HG03342 (cell line): ENCODE measurements at regions not wholly inside any gene's neighbourhood (a gene's known extent, or its start where the extent isn't known, plus 50 kb on each side); places are given as distances from the start of the nearest gene placed in this dataset.

Source experiments
- ATAC-seq: cut with Tn5 transposase; IDR thresholded peaks from one replicate; pipeline ENCODE4 v1.9.1; 2021; ENCODE audit warnings: mild to moderate bottlenecking, moderate library complexity; ENCODE audit not compliant: unreplicated experiment

DNA sequence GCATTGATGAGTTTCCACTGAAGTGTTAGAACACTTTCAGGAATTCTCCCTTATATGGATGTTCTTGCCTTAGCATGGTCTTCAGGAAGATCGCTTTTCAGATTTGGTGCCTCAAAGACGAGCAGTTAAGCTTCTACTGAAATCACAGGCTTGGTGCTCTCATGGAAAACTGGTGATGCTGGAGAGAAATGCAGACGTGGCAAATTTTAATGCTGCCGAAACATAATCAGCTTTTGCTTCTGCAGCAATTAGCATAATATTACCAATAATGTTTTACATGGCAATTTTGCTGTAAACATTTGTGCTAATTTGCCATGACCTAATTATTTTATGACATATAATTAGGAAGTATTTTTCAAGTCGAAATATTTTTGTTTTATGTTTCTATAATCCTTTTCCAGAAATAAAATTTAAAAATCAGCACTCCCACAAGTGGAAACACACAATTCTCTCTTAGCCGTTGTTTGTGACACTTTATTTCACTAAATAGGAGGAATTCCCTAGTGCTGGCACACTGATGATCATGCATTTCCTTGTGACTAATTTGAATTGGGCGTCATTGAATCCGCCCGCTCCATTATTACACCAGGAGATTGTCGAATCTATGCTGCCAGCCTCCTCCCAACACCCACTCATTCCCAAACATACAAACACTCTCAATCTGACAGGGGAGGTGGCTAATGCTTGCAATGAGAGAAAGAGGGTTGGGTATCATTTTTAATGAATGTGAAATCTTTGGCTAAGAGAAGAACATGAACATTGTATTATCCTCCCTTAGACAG, 506.8 kb upstream of the PPP2R3A start:
- no peak for ATAC-seq

DNA sequence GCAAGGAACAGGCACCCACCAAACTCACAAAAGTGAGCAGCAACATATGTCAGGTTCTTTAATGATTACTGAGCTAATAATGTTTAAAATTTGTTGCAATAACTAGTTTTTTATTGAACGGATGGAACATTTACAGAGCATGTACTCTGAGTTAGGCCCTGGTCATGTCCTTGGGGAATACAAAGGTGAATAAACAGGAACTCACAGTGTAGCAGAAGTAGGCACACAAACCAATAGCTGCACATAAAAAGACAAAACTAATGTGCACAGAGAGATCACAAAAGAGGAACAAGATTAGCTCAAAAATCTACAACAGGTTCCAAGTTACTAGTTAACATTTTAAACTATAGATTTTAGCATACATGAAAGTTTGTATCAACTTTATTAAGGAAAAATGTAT, 505.3 kb upstream of the PPP2R3A start:
- no peak for ATAC-seq

DNA sequence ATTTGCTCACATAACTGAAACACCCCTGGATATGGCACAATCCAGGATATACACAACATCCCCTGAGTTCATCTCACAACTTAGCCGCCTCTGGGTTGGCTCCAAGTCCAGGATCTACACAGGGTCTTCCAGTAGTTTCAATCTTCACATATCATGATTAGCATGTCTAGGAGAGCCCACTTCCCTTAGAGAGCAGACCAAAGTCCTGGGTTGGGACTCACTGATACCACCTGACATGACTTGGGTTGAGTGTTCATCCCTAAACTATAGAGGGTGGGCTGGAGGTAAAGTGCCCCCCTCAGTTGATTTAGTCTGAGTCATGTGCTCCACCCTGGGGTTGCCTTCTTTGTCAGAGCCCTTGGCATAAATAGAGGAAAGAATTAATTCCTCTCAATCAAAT, 493.6 kb upstream of the PPP2R3A start:
- ATAC-seq, result no peak

DNA sequence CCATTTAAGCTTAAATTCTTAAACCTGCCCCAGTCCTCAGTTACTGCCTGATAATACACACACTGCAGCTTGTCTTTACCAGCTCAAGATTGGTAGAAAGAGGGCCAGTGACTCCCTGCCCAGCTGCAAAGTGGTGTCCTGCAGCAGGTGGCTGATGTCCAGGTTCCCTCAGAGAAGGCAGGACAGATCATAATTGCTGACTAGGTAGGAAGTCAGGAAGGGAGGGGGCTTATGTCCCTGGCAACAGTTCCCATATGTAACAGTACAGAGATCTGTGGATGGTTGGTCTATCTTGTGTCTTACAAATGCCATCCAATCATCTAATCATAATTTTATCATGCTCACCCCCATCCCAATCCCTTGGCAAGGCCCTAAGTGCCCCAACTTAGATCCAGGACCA, 492.1 kb upstream of the PPP2R3A start:
- no peak for ATAC-seq

DNA sequence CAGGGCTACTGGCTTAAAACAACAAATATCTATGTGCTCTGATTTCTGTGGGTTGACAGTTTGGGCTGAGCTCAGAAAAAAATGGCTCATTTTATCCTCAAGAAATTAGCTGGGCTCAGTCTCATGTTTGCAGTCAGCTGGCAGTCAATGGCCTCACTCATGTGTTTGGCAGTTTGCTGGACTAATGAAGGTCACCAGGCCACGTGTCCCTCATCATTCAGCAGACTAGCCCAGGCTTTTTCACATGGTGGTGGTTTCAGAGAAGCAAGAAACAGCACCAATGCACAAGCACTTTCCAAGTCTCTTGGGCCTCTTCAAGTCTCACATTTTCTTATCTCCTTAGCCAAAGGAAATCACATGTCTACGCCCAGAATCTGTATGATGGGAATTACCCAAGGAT, 478.3 kb upstream of the PPP2R3A start:
- no peak for ATAC-seq

DNA sequence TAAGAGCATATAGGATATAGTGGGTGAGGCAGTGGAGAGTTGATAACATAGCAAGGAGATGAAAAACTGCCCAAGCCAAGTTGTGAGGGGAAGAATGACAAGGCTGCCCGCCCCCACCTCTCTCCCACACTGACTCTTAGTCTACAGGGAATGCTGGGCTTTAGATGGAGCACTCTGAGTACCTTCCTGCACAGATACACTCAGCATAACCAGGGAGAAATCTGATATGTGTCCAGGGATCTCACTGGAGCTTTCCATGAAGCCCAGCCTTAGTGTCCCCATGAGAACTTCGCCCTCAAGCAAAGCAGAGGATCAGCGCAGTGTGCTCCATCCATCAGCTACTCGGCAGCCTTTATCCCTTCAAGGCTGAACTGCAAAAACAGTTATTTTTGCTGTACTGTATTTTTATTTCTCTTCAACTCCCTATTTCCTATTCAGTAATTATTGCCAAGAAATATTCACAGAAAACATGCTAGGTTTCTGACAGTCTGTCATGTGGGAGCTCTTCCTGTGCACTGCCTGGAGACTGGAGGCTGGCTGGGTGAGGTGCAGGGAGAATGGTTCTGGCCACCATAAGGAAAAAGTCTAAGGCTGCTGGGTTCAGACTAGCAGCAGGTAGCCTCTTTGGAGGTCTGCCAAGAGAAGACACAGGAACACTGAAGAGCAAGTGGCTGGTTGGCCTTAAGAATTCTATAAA, 475.2 kb upstream of the PPP2R3A start:
- ATAC-seq, result no peak

DNA sequence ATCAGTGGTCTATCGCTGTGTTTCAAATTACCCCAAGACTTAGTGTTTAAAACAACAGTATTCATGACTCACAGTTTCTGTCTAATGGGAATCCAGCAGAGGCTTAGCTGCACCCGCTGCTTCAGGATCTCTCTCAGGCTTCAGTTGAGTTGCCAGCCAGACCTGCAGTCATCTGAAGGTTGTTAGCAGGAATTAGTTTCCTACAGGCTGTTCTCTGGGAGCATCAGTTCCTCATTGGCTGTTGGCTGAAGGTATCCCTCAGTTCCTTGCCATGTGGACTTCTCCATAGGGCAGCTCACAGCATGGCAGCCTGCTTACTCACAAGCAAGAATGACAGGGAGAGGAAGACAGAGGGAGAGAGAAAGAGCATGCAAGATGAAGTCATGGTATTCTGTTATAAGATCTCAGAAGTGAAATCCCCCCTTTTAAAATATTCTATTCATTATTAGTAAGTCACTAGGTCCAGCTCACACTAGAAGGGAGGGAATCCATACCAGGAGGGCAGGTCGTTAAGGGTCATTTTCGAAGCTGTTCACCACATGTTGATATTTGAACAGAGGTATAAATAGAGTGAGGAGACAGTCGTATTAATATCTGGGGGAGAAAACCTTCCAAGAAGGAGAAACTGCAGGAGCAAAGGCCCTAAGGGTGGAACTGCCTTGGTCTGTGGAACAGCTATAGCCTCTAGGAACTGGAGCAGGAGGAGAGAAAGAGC, 473.9 kb upstream of the PPP2R3A start:
- ATAC-seq, result no peak

DNA sequence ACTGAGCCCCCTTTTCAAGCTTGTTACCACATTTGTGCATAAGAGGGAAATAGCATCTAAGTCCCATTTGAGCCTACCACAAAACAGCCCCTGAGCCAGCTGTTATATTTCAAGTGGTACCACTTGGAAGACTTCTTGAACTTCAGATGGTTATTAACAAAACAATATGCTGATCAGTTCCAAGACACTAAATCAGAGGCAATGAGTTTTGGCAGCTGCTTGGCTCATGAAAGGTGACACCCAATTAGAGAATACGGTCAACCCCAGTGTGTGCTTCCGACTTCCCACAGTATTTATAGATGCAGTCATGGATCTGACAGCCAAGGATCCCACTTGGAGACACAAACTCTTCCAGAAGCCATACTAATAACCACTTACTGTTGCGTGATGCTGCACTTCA, 469.6 kb upstream of the PPP2R3A start:
- no peak for ATAC-seq

DNA sequence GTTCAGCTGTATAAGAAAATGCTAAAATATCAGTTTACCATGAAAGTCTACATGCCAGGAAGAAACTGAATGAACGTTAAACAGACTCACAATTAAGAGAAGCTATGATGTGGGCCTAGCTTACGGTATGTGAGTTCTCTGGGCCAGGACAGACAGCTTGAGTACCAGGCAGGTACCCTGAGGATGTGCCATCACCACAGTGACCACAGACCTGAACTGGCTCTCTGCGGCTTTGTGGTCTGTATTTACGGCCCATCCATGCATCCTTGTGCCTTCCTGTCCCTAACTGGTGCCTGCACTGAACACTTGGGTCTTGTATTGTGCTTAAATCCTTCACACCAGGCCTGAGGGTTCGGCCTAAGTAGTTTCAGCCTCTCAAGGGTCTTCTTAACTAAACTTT, 467.5 kb upstream of the PPP2R3A start:
- ATAC-seq, result no peak

DNA sequence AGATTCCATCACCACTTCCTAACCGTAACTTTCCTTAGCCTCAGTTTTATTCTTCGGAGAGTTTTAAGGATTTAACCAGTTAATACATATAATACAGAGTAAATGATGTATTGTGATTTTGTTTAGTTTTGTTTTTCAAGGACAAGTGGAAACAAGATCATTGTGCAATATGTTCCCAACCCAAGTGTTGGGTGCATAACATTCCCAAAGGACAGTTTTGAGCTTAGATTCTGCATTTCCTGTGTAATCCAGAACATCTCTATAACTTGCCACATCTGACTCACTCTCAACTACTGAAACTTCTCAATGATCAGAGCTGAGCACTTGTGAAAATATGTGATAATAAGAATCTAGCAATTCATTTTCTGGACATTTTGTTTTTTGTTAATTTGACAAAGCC, 466.1 kb upstream of the PPP2R3A start:
- no peak for ATAC-seq

DNA sequence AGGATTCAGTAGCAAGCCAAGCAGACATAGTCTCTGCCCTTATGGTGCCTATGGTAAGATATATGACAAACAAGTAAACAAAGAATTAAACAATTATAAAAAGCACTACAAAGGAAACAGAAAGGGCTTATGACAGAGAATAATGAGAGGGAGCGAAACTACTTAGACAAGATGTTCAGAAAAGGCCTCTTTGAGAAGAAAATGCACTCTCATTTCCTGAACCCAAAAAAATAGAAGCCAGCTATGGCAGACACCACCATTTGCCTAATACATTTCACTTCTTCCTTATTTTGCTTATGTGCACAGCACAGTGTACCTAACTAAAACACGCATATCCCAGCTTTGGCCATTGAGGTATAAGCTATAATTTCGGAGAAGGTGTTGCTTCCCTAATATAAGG, 465.5 kb upstream of the PPP2R3A start:
- no peak for ATAC-seq

DNA sequence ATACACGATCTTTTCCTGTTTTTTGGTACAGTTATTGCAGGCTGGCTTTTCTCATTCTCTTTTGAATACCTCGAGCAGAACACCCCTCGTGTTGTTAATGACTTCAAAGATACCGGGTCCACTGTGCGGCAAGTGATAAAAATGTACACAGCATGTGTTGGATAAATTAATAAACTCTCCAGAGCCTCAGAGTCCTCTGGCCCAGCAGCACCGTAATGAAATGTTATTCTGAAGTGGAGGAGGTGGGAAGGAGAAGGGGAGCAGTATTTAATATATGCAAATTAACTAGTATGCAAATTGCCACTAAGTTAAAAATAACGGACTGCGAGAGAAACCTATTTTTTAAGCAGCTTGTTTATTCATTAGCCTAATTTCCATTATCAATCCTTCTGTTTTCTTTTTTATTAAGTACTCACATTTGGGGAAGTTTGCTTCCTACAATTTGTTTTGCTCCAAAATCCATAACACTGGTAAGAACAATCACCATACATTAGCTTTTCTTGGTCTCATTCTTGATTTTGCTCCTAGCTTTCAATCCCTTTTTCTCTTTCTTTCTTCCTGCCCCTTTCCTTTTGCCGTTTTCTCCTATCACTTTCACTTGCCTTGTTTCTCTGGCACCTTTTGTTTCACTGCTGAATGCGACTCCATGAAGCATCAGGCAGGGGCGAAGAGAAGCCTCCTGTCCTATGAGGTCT, 462.3 kb upstream of the PPP2R3A start:
- ATAC-seq, result no peak

DNA sequence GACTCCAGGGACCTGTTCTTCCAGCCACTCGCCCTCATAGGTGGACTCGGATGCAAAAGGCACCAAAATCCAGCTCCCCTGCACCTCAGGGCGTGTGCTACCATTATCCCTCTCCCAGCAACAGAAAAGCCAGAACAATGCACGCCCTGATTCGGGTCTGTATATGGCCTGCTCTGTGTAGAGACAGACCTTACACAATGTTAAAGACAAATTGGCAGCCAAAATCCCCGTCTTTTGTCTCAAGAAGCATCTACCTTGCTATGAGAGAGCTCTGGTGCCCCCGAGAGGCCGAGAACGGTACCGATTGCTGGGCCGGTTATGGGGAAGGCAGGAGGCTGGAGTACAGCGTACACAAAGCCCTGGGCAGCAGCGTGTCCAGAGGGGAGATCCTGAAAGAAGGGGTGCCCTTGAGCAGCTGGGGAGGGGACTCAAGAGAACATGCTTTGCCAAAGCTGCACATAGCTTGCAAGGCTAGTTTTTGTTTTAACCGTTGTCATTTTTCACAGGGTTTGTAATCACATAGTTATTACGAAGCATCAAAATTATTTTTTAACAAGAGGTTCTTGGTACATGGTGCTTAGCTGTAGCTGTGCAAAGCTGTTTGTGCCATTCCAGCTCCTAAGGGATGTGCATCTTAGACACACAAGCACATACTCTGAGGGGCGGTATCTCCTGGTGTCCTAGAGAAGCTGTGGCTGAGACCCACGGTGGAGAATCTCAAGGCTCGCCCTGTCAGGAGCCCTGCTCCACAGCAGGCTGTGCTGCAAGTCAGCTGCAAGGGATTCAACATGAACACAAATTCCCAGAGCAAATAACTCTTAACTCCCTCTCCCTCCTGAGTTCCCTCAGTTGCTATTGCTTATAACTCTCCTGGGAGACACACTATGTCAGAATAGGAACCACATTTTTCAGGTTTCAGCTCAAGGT, 461.5 kb upstream of the PPP2R3A start:
- ATAC-seq, result peak; percentile 83

DNA sequence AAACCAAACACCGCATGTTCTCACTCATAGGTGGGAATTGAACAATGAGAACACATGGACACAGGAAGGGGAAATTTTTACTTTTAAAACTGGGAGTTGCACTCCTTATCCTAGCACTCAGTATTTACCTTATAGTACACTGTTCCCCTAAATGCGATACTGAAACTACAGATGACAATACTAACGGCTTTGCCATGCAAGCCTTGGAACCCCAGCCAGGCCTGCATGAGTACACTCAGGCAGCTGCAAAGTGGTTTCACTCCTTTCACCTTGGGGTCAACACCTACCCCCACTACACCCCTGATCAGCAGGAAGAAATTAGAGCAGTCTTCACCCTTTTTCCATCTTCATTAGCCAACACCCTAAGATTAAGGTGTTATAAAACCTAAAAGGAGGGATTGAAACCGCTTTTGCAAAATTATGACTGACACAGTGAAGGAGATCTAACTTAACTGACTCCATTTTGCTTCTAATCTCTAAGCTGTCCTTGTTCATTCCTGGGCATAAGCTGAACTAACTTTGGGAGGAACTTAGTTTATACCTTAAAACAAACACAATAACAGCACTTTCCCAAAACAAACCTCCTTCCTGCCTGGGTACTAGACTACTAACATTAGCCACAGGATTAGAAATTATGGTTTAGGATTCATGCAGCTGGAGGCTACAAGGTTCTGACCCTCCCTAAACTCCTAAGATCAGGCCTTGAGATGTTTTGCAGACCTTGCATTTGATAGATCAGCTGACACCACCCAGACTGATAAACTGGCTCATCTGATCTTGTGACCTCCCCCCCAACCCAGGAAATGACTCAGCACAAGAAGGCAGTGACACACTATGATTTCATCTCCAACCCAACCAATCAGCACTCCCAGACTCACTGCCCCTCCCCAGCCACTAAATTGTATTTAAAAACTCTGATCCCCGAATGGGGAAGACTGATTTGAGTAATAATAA, 452.1 kb upstream of the PPP2R3A start:
- no peak for ATAC-seq

DNA sequence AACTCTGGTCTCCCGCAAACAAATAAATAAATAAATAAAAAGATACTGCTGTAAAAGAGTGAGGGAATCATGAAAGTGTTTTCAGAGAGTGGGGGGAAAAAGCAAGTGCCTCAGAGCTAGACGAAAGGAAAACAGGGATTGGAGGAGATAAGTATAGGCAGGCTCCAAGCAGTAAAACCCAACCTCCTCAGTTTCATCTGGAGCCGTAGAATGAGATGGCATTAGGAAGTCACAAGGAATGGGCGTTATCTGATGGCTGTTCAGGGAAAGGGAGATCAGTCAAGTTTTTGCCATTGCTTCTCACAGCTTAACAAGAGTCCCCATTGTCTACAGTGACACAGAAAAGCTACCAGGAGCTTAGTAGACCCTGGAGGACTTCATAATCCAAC, 451.5 kb upstream of the PPP2R3A start:
- ATAC-seq, result no peak

DNA sequence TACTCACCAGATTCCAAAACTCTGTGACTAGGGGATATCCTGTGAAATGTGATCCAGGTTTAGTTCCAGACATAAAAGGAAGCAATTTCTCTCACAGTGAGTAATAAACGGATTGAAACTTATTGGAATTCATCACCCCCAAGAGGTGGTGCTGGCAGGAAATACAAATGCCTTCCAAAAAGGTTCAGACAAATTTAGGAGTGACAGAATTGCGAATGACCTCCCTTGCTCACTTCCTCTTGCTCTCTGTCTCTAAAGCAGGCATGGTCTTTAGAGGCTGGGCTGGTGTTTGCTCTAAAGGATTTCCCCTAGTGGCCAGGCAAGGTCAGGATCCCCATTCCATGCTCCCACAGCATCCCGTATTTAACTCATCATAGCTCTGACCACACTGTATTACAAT, 449.4 kb upstream of the PPP2R3A start:
- ATAC-seq, result no peak

DNA sequence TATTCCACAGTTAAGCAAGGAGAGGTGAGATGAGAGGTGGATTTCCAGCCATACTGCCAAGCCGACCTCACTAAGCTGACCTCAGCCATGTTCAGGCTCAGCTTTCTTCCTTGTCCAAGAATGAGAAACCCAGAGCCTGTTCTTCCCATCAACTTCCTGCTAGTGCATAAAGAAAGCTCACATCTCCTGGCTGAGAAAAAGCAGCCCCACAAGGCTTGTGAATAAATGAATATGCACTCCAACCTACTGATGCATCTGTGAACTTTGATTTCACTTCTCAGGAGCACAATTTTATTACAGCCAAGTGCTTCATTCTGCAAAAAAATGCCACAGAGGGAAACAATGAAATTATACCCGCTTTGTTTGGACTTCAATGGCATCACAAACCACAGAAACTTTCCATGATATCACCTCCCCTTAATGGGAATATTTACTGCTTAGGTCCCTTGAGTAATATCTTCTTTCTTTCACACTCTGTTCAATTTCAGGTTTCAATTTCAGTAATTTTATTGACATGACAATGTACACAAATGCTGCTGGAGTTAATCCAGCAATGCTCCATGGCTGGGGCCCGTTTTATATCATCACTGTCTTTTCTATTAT, 437.0 kb upstream of the PPP2R3A start:
- ATAC-seq, result no peak

DNA sequence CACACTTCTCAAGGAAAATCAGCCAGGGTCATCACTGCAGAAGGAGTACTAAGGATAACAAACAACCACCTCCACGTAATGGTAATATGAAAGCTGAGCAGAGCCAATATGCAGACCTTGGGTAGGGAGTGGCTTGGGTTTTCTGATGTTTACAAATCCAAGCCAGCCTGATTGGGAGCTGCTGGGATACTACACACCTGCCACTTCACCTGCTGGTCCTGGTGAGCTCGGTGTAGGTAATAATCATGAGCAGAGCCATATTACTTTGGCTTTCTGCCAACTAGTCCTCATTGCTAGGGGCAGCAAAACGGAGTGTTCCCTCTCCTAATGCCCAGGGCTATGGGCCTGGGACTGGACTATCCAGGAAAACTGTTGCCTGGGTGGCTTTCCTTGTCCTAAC, 433.5 kb upstream of the PPP2R3A start:
- no peak for ATAC-seq

DNA sequence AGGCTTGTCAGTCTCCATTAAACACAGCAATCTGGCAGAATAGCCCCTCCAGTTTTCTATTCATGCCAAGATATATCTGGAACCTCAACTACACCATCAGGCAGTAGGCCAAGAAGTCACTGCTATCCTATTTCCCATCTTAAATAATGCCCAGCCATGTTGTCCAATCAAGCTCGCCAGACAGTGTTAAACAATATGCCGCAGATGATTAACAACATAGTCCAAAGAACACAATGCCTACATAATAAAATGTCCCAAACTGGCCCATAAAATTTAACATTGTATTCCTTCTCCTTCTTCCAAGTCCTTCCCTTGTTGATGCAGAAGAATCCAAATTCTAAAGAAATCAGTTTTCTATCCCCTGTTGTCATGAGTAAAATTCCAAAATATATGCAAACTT, 427.4 kb upstream of the PPP2R3A start:
- ATAC-seq, result no peak
